ENCODE measurements at regions not wholly inside any gene's neighbourhood (a gene's known extent, or its start where the extent isn't known, plus 50 kb on each side); places are given as distances from the start of the nearest gene placed in this dataset.

GRCh38 chrX:94041881-94042280, 367.9 kb downstream of the FAM133A start:
- intact Hi-C loops (cut with DNase I) = no loop called here
- H3K4me1 ChIP-seq = no peaks in the 10 kb centered on the region
- H3K36me3 ChIP-seq = no peaks in the 10 kb centered on the region
- TF ChIP-seq EP300 (IDR thresholded peaks at IDR 0.05) = no peak
- no peak for TF ChIP-seq POLR2A (IDR thresholded peaks at IDR 0.05; ENCODE audit: low read depth)
- TF ChIP-seq POLR2AphosphoS5 (IDR thresholded peaks at IDR 0.05) = no peak
- TF ChIP-seq, protein P1, sequence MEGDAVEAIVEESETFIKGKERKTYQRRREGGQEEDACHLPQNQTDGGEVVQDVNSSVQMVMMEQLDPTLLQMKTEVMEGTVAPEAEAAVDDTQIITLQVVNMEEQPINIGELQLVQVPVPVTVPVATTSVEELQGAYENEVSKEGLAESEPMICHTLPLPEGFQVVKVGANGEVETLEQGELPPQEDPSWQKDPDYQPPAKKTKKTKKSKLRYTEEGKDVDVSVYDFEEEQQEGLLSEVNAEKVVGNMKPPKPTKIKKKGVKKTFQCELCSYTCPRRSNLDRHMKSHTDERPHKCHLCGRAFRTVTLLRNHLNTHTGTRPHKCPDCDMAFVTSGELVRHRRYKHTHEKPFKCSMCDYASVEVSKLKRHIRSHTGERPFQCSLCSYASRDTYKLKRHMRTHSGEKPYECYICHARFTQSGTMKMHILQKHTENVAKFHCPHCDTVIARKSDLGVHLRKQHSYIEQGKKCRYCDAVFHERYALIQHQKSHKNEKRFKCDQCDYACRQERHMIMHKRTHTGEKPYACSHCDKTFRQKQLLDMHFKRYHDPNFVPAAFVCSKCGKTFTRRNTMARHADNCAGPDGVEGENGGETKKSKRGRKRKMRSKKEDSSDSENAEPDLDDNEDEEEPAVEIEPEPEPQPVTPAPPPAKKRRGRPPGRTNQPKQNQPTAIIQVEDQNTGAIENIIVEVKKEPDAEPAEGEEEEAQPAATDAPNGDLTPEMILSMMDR (IDR thresholded peaks at IDR 0.05) = no peak
- 70% methylated on average over 2 of the region's 2 CpGs for WGBS
- H3K9me3 ChIP-seq = no peaks in the 10 kb centered on the region
- no peaks in the 10 kb centered on the region for H3K27me3 ChIP-seq
- H3K27ac ChIP-seq (replicated peaks in 1 of 4) = no peak overlapping the region
- H3K4me3 ChIP-seq = no peak overlapping the region
- no peak for DNase-seq (ENCODE audit: extremely low spot score)

- Histone ChIP-seq H3K27me3 (no peaks in the 10 kb centered on the region), H3K36me3 (no peaks in the 10 kb centered on the region), H3K4me1 (no peaks in the 10 kb centered on the region), H3K4me3 (no peak overlapping the region), H3K9me3 (no peaks in the 10 kb centered on the region), H3K27ac (replicated peaks in 1 of 4) (no peak overlapping the region)
- intact Hi-C loops (cut with DNase I) = no loop called here
- TF ChIP-seq, protein P1 (IDR thresholded peaks at IDR 0.05) = no peak
- TF ChIP-seq POLR2A (IDR thresholded peaks at IDR 0.05; ENCODE audit: low read depth) (no peak), POLR2AphosphoS5 (IDR thresholded peaks at IDR 0.05) (no peak)
- DNase-seq (ENCODE audit: extremely low spot score) = no peak
- 66% methylated on average over 5 of the region's 16 CpGs for WGBS
Measured at GRCh38 chrX:94045724-94046123, 371.7 kb downstream of the FAM133A start.

- Histone ChIP-seq H3K27me3 (peaks cover 0 to 3% (median 0%) of the 10 kb centered on the region in 4 donors), H3K4me3 (no peak overlapping the region), H3K27ac (replicated peaks in 1 of 4) (no peak overlapping the region), H3K4me1 (no peaks in the 10 kb centered on the region), H3K9me3 (no peaks in the 10 kb centered on the region), H3K36me3 (no peaks in the 10 kb centered on the region)
- intact Hi-C loops (cut with DNase I) = no loop called here
- TF ChIP-seq, protein P1 (IDR thresholded peaks at IDR 0.05) = no peak
- TF ChIP-seq EP300 (IDR thresholded peaks at IDR 0.05) = no peak
- no peak for TF ChIP-seq POLR2A (IDR thresholded peaks at IDR 0.05; ENCODE audit: low read depth)
- no peak for TF ChIP-seq POLR2AphosphoS5 (IDR thresholded peaks at IDR 0.05)
- no peak for DNase-seq (ENCODE audit: extremely low spot score)
- 45% methylated on average over 2 of the region's 2 CpGs for WGBS
Measured at GRCh38 chrX:94051926-94052325, 377.9 kb downstream of the FAM133A start.

DNA sequence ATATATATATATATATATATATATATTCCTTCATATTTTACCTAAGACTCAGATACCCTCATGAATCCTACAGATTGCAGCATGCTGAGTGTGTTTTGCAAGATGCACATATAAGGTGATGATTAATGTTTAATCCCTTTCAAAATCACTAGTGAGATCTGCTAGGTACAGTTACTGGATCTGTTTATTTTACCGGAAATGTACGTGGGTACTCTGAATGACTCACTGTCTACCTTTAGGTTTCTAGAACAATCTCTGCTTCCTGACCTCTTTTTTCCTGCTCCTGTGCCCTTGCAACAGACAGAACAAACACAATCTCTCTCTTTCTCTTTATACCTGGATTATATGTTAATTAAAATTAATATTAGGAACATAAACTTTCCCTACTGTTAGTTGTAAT, 379.6 kb downstream of the FAM133A start:
- H3K9me3 ChIP-seq = no peaks in the 10 kb centered on the region
- peaks cover 0 to 3% (median 0%) of the 10 kb centered on the region in 4 donors for H3K27me3 ChIP-seq
- no peaks in the 10 kb centered on the region for H3K4me1 ChIP-seq
- H3K27ac ChIP-seq (replicated peaks in 1 of 4) = no peak overlapping the region
- no peak overlapping the region for H3K4me3 ChIP-seq
- intact Hi-C loops (cut with DNase I) = no loop called here
- no peaks in the 10 kb centered on the region for H3K36me3 ChIP-seq
- TF ChIP-seq POLR2A (IDR thresholded peaks at IDR 0.05; ENCODE audit: low read depth) (no peak), EP300 (IDR thresholded peaks at IDR 0.05) (no peak), POLR2AphosphoS5 (IDR thresholded peaks at IDR 0.05) (no peak)
- TF ChIP-seq, protein P1 (IDR thresholded peaks at IDR 0.05) = no peak
- no peak for DNase-seq (ENCODE audit: extremely low spot score)
- WGBS = 37% methylated on average over 2 of the region's 2 CpGs

- H3K4me3 ChIP-seq = no peak overlapping the region
- no peaks in the 10 kb centered on the region for H3K9me3 ChIP-seq
- TF ChIP-seq EP300 (IDR thresholded peaks at IDR 0.05) = no peak
- no peak for TF ChIP-seq POLR2AphosphoS5 (IDR thresholded peaks at IDR 0.05)
- TF ChIP-seq, protein P1 (IDR thresholded peaks at IDR 0.05) = no peak
- TF ChIP-seq POLR2A (IDR thresholded peaks at IDR 0.05; ENCODE audit: low read depth) = no peak
- no peak for DNase-seq (ENCODE audit: extremely low spot score)
- 65% methylated on average over 4 of the region's 4 CpGs for WGBS
- no peaks in the 10 kb centered on the region for H3K4me1 ChIP-seq
- intact Hi-C loops (cut with DNase I) = no loop called here
- H3K36me3 ChIP-seq = no peaks in the 10 kb centered on the region
- H3K27me3 ChIP-seq = peaks cover 0 to 6% (median 0%) of the 10 kb centered on the region in 4 donors
- H3K27ac ChIP-seq (replicated peaks in 1 of 4) = no peak overlapping the region
Measured at GRCh38 chrX:94057385-94057784, 383.4 kb downstream of the FAM133A start.
